NT2/D1 (cell line): ENCODE measurements at regions not wholly inside any gene's neighbourhood (a gene's known extent, or its start where the extent isn't known, plus 50 kb on each side); places are given as distances from the start of the nearest gene placed in this dataset.

ENCODE experiments used
- SUZ12 ChIP-seq: IDR thresholded peaks from 2 replicates; pipeline ENCODE4 v1.6.1; 2011; ENCODE audit not compliant: insufficient read length, insufficient read depth; ENCODE audit errors: extremely low read depth
- YY1 ChIP-seq: IDR thresholded peaks from 2 replicates; pipeline ENCODE4 v1.6.1; 2011; ENCODE audit not compliant: insufficient read length, insufficient read depth
- ZNF274 ChIP-seq: IDR thresholded peaks from 2 replicates; pipeline ENCODE4 v1.6.1; 2011; ENCODE audit warnings: mild to moderate bottlenecking, low read depth, low read length

- no peak for TF ChIP-seq YY1
- TF ChIP-seq ZNF274: no peak
- no peak for TF ChIP-seq SUZ12
These were observed 203.9 kb downstream of the C1orf94 start for GRCh38 chr1:34380526-34381124.
